Activated naive CD4-positive, alpha-beta T cell treated with anti-CD3 and anti-CD28 coated beads, Interleukin-2, amount 50 U/mL, for 72 hours (primary cell): ENCODE measurements at regions not wholly inside any gene's neighbourhood (a gene's known extent, or its start where the extent isn't known, plus 50 kb on each side); places are given as distances from the start of the nearest gene placed in this dataset.
"Not testable (repeated sequence)": the region's sequence is repeated elsewhere in the genome, so short reads cannot be mapped to it uniquely, and the experiment has no call there.

Experiments used
- ATAC-seq, 2 donors: fragments of 150-1000 bp; cut with Tn5 transposase; 2 replicates each; pipeline ENCODE4 v1.10.0; 2021; ENCODE audit warnings: mild to moderate bottlenecking in 2 of 2, moderate library complexity in 2 of 2
- DNase-seq, 2 donors: peaks; one replicate each; pipeline ENCODE4 v3.0.0; 2021 to 2022; ENCODE audit warnings: low spot score in 2 of 2
- H3K27ac Mint-ChIP-seq, 2 donors: one replicate each; pipeline ENCODE4 v1.8.0; 2022; ENCODE audit warnings: mild to moderate bottlenecking in 2 of 2, mixed read lengths in 2 of 2
- H3K36me3 Mint-ChIP-seq, 2 donors: one replicate each; pipeline ENCODE4 v1.8.0; 2022; ENCODE audit warnings: mixed read lengths in 2 of 2
- H3K9me3 Mint-ChIP-seq, 2 donors: one replicate each; pipeline ENCODE4 v1.8.0; 2022; ENCODE audit warnings: mixed read lengths in 2 of 2

DNA sequence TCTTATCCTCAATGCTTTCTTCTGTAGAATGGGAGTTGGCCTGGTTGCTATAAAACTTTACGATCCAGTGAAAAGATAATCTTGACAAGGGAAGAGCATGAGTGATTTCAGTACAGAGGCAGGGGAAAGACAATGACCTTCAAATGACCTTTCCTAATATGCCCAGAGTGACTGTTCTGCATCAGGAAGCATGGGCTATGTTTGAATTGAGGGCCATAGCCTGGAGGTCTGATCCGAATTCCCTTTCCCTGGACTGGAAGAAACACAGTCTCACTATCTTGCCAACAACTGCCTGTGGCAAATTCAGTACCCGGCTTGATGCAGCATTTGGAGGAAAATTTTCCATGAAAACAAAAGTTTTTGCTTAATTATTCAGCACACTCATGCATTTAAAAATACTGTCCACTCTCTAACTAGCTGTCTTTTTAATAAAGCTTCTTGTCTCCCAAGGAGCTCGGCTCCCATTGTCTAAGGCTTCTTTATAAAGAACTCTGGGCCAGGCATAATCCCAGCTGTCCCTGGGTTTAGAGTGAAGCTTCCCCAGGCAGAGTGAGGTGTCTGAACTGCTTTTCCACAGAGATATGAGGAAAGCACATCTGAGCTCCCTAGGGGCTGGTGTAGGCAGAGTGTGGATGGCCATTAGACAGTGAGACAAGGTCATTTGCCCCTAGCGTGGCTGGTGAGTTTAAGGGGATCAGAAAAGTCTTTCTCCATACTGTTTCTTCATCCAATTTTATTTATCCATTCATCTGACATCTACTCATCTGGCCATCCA, 132.7 kb upstream of the CADM1 start:
- Mint-ChIP-seq H3K9me3 (no peaks in the 10 kb centered on the region), H3K36me3 (no peaks in the 10 kb centered on the region), H3K27ac (no peak overlapping the region)
- ATAC-seq, result no peak
- no peak for DNase-seq

DNA sequence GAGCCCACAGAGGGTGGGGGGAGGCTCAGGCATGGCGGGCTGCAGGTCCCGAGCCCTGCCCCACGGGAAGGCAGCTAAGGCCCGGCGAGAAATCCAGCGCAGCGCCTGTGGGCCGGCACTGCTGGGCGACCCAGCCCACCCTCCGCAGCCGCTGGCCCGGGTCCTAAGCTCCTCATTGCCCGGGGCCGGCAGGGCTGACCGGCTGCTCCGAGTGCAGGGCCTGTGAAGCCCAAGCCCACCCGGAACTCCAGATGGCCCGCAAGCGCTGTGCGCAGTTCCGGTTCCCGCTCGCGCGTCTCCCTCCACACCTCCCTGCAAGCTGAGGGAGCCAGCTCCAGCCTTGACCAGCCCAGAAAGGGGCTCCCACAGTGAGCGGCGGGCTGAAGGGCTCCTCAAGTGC, 129.8 kb upstream of the CADM1 start:
- not testable (repeated sequence) for H3K36me3 Mint-ChIP-seq, H3K9me3 Mint-ChIP-seq, ATAC-seq, H3K27ac Mint-ChIP-seq, DNase-seq

DNA sequence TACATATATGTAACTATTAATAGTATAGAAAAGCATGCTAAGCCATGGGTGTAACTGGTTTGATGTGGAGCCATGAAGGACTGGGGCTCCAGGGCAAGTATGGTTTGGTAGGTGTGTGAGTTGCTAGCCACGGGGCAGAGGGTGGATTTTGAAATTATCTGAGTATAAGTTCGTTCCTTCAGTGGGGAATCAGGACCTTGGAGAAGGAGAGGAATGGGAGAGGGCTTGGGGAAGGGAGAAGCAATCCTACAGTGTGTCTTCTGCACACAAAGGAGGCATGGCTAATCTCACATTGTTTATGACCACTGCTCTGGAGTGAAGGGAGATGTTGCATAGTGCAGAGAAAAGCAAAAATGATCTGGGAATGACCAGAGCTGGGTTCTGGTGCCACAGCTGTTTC, 127.8 kb upstream of the CADM1 start:
- ATAC-seq (no peak), DNase-seq (no peak)
- H3K9me3 Mint-ChIP-seq, result no peaks in the 10 kb centered on the region
- no peaks in the 10 kb centered on the region for H3K36me3 Mint-ChIP-seq
- H3K27ac Mint-ChIP-seq, result no peak overlapping the region

DNA sequence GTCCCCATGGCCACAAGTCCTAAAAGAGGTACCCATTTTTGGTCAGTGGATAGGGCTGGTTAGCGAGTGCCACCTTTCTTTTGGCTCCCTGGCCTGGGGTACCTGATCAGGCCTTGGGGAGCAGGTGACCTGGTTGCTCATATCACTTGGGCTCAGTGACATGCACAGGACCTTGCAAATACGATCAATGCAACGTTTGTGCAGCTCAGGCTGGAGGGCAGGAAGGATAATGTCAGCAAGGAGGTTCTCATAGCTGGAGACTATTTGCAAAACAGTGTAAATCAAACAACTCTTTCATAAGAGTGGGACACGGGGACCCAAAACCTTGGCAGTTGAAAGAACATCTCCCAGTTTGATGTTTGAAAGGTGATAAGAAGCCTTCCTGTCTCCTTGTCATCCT, 127.4 kb upstream of the CADM1 start:
- no peak for ATAC-seq
- no peaks in the 10 kb centered on the region for H3K36me3 Mint-ChIP-seq
- DNase-seq, result no peak

DNA sequence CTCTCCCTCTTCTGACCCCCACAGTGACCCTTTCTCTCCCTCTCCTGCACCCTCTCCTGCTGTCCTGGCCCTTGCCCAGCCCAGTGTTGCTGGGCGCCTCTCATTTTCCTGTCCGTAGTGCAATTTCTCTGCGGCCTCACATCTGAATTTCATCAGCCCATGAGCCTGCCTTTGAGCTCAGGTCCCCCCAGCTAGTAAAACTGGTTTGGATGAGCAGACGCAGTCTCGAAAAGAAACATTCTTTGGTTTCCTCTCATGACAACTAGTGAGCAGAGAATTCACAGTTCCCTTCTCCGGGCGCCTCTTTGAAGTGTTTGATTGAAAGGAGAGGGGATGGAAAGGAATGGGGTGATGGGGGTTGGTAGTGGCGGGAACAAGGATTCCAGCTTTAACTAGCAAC, 126.0 kb upstream of the CADM1 start:
- no peak for ATAC-seq
- no peaks in the 10 kb centered on the region for H3K36me3 Mint-ChIP-seq
- no peak overlapping the region for H3K27ac Mint-ChIP-seq
- DNase-seq, result no peak
- no peaks in the 10 kb centered on the region for H3K9me3 Mint-ChIP-seq

More for the DNA sequence above, 127.4 kb upstream of the CADM1 start:
- Mint-ChIP-seq H3K27ac (no peak overlapping the region), H3K9me3 (no peaks in the 10 kb centered on the region)

DNA sequence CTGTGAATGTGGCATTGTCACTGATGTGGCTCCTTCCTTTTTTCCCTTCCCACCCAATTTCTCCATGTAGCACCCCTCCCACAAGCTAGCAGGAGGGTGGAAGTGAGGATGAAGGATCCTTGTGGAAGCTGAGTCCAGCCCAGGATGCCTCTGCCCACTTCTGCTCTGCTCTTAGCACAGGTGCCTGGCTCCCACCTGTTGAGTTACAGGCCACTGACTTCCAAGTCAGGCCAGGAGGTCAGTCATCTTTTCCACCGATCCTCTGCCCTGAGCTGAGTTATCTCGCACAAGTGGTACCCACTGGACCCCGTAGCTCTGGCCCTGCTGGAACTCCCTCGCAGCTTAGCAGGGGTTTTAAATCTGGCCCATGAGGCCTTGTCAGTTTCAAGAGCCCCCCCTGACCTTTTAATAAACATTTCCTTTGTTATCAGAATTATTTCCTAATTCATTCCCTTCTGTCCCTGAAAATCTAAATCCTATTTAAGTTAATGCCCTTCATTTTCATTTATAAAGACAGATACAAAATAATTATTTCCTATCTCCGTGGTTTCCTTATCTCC, 125.3 kb upstream of the CADM1 start:
- H3K9me3 Mint-ChIP-seq, result no peaks in the 10 kb centered on the region
- DNase-seq, result no peak
- H3K27ac Mint-ChIP-seq, result no peak overlapping the region
- no peak for ATAC-seq
- no peaks in the 10 kb centered on the region for H3K36me3 Mint-ChIP-seq

DNA sequence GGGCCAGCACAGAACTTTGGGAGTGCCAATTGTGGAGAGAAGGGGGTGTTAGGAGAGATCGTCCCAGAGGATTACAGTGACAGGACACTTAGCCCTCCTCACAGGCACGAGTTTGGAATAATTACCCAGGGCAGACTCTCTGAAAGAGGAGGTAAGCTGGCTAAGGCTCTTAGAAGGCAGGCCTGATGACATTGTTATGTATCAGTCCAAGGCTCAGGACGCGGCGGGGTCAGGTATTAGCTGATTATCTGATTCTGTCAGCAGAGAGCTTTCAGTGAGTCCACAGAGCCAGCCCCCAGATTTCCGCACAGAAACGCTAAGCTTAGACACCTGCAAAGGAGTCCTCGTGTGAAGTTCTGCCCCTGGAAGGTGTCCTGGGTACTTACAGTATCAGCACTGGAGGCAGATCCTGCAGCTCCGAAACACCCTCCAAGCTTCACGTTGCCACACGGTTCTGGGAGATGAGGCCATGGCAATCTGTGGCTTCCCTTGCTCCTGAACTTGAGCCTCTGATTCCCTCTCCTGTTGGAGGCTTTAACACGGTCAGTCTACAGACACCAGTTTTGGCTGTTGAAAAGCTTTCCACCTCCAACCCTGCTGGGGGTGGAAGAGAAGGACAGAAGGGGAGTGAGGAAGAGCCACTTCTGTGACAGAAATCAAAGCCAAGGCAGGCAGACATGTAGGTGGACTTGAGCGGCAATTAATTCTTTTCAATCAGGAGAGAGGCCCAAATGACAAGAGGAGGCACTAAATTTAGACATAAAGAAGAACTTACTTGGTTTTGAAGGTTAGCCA, 123.6 kb upstream of the CADM1 start:
- no peak for ATAC-seq
- no peak overlapping the region for H3K27ac Mint-ChIP-seq
- no peaks in the 10 kb centered on the region for H3K36me3 Mint-ChIP-seq
- no peaks in the 10 kb centered on the region for H3K9me3 Mint-ChIP-seq
- no peak for DNase-seq

DNA sequence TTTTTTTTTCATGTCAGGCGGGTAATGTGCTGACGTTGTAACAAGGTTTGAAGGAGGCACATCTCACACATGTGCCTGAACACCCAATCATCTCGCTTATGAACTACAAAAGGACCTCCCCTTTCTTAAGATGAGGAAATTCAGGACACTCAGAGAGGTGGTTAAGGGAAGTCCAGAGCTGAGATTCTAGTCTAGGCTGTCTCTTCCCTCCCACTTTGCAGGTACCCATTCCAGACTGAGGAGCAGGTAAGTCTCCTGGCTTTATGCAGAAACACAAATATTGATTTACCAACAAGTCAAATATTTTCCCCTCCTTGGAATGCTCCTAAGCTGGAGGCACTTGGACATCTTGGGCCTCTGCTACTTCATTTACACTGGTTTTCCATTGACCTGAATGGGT, 122.9 kb upstream of the CADM1 start:
- Mint-ChIP-seq H3K27ac (no peak overlapping the region), H3K36me3 (no peaks in the 10 kb centered on the region), H3K9me3 (no peaks in the 10 kb centered on the region)
- DNase-seq, result no peak
- ATAC-seq, result no peak

DNA sequence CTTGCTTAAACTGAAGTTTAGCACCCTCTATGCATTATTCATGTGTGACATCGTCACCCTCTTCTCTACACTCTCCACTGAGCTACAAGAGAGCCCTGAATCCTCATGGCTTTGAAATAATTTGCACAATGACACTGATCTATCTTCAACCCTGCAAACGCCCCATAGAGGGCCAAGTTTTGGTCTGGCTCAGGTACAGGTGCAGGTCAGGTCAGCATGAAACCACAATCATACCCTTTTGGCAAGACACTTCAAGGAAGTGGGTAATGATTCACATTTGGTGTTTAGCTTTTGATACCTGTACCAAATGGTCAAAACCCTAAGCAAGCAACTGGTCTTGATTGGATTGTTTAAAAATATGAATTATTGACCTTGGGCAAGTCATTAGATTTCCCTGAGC, 122.2 kb upstream of the CADM1 start:
- no peak for DNase-seq
- Mint-ChIP-seq H3K9me3 (no peaks in the 10 kb centered on the region), H3K36me3 (no peaks in the 10 kb centered on the region), H3K27ac (no peak overlapping the region)
- ATAC-seq, result no peak

DNA sequence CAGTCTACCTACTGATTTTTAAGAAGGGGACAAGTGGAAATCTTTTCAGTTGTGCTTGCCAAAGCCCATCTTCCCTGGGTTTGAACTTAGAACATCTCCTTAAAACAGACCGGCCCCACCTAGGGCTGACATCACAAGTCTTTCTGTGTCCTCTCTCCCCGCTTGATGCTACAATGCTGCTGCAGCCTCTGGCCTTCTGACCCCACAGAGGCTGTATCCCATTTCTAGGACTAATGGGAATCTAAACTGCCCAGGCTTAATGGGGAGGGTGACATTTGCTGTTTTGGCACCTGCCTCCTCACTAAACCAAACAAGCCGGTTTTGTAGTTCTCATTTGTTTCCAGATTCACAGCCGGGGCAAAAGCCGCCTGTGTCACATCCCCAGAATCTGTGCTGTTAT, 121.3 kb upstream of the CADM1 start:
- no peaks in the 10 kb centered on the region for H3K9me3 Mint-ChIP-seq
- DNase-seq, result no peak
- H3K27ac Mint-ChIP-seq, result no peak overlapping the region
- H3K36me3 Mint-ChIP-seq, result no peaks in the 10 kb centered on the region
- ATAC-seq, result no peak

DNA sequence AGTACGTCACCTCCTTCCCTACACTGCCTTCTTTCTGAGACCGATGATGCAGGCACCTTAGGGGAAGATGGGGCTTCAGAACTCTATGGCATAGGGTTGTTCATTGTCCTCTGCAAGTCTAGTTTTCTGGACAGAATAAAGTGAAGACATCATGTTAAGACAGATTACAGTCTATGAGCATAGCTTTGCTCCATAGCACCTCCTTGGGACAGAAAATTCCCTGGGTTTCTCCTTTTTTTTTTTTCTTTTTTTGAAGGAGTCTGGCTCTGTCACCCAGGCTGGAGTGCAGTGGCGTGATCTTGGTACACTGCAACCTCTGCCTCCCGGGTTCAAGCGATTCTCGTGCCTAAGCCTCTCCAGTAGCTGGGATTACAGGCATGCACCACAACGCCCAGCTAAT, 119.8 kb upstream of the CADM1 start:
- no peak for DNase-seq
- H3K9me3 Mint-ChIP-seq, result peaks cover 0 to 3% of the 10 kb centered on the region in 2 donors

DNA sequence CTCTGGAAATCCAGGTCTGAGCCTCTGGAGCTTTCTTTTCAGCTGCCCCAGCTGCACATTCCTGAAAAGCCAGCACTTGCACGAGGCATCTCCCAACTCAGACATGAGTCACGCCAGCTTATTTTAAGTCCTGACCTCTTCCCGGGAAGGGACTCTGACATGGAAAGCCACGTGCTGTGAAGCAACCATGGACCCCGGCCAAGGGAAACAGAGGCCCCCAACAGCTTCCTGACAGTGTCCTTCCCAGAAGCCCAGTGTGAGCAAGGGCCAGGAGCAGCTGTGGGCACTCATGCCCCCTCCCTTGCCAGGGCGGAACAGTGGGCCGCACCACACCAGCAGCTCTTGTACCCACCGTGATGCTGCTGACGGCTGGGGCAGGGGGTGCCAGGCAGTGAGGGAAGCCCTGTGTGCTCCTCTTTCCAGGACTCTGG, 118.8 kb upstream of the CADM1 start:
- Mint-ChIP-seq H3K9me3 (peaks cover 0 to 3% of the 10 kb centered on the region in 2 donors), H3K36me3 (no peaks in the 10 kb centered on the region), H3K27ac (no peak overlapping the region)
- no peak for DNase-seq
- no peak for ATAC-seq

More for the DNA sequence above, 119.8 kb upstream of the CADM1 start:
- Mint-ChIP-seq H3K36me3 (no peaks in the 10 kb centered on the region), H3K27ac (no peak overlapping the region)
- no peak for ATAC-seq

DNA sequence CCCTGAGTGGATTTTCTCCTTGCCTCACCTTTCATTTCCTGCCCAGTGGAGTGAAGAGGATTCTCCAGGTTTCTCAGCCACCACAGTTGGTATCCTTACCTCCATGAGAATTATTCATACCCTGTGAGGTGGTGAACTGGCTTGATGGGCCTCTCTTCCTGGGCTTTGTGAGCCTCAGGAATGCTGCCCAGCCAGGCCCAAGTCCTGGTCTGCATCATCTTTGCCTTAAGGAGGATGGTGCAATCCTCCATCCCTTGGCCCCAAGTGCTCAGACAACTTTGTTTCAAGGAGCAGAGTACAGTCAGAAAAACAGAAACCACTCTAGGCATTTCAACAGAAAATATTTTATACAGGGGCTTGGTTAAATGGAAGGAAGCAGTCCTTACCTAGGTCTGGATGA, 114.2 kb upstream of the CADM1 start:
- ATAC-seq (no peak), DNase-seq (no peak)
- H3K27ac Mint-ChIP-seq, result no peak overlapping the region
- H3K36me3 Mint-ChIP-seq, result no peaks in the 10 kb centered on the region
- H3K9me3 Mint-ChIP-seq, result peaks cover 3 to 7% of the 10 kb centered on the region in 2 donors

DNA sequence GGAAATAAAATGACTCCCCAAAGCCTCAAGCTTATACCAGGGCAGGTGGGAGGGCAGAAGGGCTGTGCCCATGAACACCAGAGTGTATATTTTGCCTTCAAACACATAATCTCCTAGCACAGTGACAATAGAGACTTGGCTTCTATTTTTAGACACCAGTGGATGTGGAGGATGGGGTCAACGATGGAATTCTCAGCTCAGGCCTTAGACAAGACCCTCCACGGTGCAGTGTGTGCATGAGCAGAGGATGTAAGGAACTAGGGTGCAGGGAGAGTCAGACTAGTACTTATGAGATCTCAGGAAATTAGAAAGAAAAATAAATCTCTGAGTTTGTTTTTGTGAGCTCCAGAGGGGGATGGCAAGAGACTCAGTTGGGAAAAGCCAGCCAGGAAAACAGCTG, 113.6 kb upstream of the CADM1 start:
- H3K27ac Mint-ChIP-seq, result no peak overlapping the region
- no peaks in the 10 kb centered on the region for H3K36me3 Mint-ChIP-seq
- H3K9me3 Mint-ChIP-seq, result peaks cover 3 to 8% of the 10 kb centered on the region in 2 donors
- DNase-seq, result no peak
- no peak for ATAC-seq

DNA sequence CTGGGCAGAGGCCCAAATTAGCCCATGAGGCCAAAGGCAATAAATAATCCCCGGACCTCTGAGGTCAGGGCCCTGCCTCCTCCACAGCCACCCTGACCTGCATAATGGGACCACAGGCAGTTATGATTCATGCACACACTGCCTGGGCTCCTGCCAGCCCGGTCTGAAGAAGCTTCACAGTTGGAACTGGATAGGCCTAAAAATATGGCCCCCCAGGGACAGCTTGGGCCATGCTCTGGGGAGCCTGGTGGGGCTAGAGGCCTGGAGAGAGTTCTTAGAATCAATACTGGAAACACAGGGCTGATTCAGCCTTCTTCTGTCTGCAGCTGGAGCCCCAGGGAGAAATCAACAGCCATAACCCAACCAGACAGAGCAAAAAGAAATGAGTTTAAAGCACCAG, 112.8 kb upstream of the CADM1 start:
- Mint-ChIP-seq H3K27ac (no peak overlapping the region), H3K36me3 (peaks cover 0 to 1% of the 10 kb centered on the region in 2 donors), H3K9me3 (peaks cover 3 to 11% of the 10 kb centered on the region in 2 donors)
- ATAC-seq (no peak), DNase-seq (no peak)

DNA sequence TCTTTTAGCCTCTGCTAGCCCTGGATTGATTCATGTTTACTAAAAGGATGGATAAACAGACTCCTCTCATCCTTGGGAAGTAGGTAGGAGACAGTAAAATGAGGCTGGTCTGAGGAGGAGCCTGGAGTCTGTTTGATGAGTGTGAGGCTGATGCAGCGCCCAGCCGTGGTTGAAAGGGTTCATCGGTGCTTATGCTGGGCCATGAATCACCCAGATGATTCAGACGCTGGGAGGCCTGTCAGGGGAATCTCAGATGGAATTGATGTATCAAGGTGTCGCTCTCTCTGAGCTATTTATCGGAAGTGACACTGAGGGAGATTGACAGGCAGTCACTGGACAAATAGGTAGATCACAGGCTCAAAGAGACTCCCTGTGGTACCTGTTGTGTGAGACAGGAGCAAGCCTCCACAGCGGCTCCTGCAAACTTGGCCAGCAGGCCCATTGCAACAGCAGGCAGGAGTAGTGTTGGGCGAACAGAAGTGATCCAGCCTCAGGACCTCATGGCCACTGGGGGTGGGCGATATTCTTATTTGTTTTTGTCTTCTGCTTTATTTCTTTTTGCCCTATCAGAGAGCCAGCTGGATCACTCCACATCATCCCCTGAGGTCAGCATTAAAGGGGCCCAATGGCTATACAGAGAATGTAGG, 109.9 kb upstream of the CADM1 start:
- peaks cover 3 to 8% of the 10 kb centered on the region in 2 donors for H3K9me3 Mint-ChIP-seq
- DNase-seq (no peak), ATAC-seq (no peak)
- H3K36me3 Mint-ChIP-seq, result peaks cover 0 to 4% of the 10 kb centered on the region in 2 donors
- no peak overlapping the region for H3K27ac Mint-ChIP-seq

DNA sequence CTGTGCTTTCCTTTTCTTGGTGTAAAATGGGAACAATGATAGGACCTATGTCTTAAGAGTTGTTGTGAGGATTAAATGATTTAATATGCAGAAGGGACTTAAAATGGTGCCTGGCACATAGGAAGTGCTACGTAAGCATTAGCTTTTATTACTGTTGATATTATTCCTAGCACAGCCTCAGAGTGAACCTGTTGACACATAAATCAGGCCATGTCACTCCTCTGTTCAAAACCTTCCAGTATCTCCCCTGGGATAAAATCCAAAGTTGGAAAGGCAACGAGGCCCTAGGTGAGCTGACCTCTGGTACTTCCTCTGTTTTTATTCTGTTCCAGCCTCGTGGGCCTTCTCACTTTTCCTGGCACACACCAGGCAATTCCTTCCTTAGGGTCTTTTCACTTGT, 108.8 kb upstream of the CADM1 start:
- DNase-seq (no peak), ATAC-seq (no peak)
- H3K27ac Mint-ChIP-seq, result no peak overlapping the region
- H3K36me3 Mint-ChIP-seq, result peaks cover 0 to 4% of the 10 kb centered on the region in 2 donors
- H3K9me3 Mint-ChIP-seq, result peaks cover 3 to 8% of the 10 kb centered on the region in 2 donors
